NCI-H1048 (cell line): ENCODE measurements at regions not wholly inside any gene's neighbourhood (a gene's known extent, or its start where the extent isn't known, plus 50 kb on each side); places are given as distances from the start of the nearest gene placed in this dataset.

Experiments used
- DNase-seq: peaks from one replicate; lab custom pipeline; 2025; lab: John Stamatoyannopoulos, UW

DNA sequence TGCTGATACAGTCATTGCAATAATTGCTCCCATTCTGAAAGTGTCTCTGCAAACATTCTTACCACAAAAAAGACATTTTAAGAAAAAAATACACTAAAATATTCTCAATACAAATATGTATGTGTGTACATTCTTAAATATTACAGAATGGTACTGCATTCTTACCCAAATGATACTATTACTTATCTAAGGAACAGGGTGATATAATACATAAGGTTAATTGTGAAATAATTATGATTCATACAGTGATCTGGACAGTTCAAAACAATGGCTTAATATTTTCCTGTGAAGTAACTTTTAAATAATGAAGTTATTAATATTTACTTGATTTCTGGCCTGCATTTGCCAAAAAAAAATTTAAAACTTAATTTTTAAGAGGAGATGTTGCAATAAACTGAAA is 694.6 kb downstream of the TUSC7 start:
- DNase-seq = no peak

DNA sequence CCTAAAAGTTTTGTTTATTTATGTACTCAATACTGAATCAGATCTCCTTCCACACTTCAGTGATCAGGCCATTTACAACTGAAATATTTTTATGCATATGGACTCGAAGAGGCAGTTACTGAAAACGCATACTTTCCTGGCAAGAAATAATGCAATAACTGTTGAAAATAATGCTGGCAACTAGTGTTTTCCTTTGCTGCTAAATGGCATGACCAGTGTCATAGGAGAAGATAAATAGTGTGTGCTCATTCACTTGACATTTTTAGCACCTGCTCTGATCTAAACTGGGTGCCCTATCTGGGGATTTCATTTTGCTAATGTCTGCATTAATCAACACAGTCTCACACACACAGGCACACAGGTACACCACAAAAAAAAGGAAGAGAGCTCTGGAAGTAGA is 695.2 kb downstream of the TUSC7 start:
- no peak for DNase-seq

- no peak for DNase-seq
These were observed 695.8 kb downstream of the TUSC7 start for GRCh38 chr3:117405359-117405758.

DNA sequence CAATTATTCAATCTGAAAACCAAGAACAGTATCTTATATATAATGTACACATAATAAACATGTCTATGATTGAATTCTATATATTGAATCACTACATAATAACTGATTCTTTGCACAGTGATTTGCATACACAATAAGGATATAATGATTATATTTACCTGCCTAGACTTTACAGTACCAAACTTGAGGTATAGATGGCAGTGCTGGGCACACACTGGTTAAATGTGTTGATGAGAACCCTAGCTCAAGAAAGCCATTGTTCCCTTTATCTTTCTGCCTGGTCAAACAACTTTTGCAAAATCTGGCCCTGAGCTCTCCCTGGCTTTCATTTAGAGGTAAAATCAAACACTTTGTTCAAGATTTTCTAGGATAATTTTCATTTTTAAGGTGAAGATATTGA is 697.7 kb downstream of the TUSC7 start:
- no peak for DNase-seq

GRCh38 chr3:117408811-117409210 is 699.2 kb downstream of the TUSC7 start:
- DNase-seq = no peak

DNA sequence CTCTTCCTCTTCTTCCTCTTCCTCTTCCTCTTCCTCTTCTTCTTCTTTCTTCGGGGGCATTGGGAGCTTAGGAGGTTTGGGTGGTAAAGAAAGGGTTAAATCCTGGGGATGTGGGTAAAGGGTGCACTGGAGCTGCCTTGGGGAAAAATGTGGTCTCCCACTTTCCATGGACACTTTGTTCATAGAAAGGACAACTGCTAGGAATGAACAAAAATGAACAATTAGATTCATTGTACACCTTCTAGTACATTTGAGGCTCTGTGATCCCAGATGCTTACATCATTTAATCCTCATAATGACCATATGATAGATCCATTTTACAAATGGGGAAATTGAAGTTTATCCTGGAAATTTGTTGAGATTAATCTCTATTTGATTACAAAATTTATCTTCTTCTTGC is 699.7 kb downstream of the TUSC7 start:
- no peak for DNase-seq

GRCh38 chr3:117409701-117410459 is 700.3 kb downstream of the TUSC7 start:
- no peak for DNase-seq

DNA sequence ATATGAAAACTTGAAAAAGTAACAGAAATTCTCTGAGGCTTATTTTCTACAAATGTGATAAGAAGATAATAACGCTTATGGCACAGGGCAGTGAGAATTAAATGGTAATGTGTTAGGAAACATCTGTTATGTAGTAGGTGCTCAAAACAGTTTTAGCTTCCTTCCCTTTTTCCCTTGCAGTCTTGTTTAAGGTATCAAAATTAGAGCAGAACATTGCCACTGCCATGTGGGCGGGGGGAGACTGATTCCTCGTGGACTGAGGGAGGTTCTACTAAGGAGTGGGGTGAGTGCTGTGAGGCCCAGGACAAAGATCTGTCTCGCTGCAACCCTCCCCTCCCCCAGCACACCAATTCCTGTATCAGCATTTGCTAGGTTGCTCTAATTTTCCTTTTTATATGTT is 702.4 kb downstream of the TUSC7 start:
- no peak for DNase-seq

- DNase-seq = no peak
These were observed 707.8 kb downstream of the TUSC7 start for GRCh38 chr3:117417411-117417810.

GRCh38 chr3:117427081-117427480 is 717.5 kb downstream of the TUSC7 start:
- no peak for DNase-seq

DNA sequence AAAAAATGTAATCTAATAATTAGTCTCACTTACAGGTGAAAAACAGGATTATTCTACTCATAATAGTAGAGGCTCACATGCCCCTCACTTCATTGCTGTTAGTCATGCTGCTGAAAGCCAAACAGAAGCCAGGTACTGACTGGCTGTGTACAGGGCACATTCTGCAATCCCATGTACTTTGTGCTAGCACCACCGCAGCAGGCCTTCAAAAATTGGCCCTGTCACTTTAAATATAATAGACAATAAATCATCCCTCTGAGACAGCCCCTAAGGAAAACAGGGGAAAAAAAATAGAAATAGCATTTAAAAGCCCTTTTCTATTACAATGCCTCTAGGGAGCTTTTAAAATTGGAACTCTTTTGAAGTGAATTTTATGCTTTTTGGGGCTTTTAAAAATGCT is 723.8 kb downstream of the TUSC7 start:
- DNase-seq = no peak

DNA sequence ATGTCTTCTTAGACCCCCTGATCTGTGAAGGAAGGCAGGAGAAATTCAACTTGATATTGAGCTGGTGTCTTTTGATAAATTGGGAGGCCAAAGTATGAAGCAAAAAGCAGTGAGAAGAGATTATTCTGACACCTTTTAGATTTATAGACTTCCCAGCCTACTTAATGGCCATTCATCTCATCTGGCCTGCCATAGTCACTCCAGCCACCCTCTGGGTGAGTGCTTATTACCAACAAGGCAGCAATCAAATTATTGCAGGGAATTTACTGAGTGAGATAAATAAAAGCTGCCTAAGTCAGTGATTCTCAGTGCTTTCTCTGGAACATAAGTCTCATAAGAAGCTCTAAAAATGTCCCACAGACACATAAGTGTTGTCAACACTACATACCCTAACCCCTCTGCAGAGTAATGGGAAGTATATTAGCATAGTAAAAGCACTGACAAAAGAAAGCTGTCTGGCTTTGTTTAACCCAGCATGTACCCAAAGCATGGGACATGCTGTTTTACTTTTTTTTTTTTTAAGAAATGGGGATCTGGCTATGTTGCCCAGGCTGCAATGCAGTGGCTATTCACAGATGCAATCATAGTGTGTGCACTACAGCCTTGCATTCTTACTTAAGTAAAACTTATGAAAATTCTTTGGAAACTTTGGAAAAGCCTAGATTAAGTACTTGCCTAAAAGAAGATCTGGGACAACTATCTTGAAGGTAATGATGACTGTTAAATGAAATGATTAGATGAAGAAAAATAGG is 725.3 kb downstream of the TUSC7 start:
- DNase-seq = no peak

GRCh38 chr3:117435506-117435905 is 725.9 kb downstream of the TUSC7 start:
- DNase-seq = no peak

DNA sequence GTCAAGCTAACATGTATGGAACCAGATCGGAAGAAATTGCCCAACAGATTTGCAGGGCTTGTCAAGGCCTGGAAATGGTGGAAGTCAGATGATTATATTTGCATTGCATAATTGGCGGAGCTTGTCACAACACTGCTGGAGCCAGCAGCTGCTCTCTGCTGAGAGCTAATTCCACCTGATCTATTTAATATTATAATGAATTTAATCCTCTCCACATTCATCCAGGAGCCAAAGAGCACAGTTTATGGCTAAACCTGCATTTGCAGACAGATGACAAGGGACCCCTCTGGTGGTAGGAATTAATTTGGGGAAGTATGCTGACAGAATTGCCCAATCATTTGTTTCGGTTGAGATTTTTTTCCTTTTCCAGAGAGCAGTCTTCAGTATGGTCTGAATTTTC is 730.2 kb downstream of the TUSC7 start:
- peak; percentile 31 for DNase-seq

DNA sequence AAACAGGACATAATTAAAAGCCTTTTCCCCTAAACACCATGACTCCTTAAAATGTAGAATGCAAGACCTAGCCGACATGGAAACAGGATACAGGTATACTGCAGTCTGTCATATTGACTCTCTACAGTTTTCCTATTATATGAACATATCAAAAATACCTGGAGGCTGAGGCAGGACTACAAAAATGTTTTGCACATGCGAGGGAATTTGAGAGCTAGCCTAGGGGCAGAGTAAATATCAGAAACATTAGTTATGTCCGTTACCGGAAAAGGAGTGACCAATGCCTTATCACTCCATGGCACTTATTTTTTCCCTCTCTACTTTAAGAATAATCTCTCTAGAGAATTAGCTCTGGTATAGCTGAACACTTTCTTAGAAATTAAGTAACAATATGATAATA is 732.3 kb downstream of the TUSC7 start:
- DNase-seq = no peak

DNA sequence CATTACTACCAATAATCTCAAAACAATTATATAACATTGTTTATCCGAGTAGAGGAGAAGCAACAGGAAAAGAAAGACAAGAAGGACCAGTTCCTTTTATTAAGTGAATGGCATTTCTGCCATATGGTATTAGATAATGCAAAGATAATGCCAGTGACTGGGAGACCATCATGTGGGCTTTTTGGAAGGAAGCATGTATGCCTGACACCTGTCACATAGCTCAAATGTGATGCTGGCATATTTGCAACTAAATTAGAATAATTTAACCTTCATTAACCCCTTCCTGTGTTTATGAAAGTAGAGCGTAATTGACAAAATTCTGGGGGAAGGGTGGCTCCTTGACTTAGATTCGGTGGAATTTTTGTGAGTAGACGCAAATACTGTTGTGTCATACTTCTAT is 733.0 kb downstream of the TUSC7 start:
- DNase-seq = no peak

DNA sequence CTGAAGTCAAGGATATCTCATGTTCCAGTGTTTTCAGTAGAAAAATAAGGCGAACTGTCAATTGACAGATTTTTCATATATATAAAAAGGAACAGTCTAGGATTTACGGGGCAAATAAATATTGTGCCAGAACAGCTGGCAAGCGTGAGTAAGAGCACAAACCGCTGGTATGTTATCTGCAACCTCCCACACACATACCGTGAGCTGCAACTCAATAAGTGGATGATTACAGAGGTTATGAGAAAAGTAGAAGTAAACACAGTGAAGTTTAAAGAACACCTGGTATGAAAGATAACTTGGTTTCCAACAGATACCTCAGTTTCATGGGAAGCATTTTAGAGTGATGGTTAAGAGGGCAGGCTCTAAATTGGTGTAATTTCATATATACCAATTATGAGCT is 733.4 kb downstream of the TUSC7 start:
- DNase-seq = no peak

DNA sequence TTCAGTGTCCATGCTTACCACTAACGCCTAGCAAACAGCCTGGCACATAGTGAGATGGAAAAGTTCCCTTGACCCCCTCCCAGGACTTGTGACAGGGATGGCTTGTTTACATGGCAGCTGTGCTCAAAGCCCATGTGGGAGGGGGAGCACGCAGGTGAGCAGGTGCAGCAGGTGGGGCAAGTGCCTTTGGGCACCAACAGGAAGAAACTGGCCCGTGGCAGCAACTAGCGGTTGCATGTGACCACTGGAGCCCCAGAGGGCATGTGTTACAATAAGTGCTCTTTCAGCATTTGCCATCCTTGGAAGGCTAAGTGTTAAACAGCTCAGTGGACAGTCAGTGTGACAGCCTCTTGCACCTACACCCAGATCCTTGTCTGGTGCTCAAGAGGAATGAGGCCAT is 734.6 kb downstream of the TUSC7 start:
- no peak for DNase-seq

DNA sequence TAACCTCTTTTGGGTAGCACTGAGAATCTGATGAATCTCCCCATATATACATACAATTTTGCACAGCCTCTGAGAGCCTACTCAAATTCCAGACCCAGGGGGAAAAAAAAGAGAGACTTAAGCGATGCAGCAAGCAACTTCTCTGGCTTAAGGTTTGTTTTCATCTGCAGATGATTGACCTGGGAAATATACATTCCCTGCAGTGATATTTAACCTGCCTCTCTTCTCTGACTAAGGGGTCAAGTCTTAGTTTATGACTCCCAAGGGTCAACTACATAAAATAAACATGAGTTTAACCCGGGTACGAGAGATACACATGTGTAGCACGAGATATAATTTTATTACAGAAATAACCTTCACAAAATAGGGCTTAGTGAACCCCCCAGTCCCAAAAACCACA is 737.8 kb downstream of the TUSC7 start:
- DNase-seq = no peak

- DNase-seq = no peak
These were observed 740.4 kb downstream of the TUSC7 start for GRCh38 chr3:117450026-117450425.

DNA sequence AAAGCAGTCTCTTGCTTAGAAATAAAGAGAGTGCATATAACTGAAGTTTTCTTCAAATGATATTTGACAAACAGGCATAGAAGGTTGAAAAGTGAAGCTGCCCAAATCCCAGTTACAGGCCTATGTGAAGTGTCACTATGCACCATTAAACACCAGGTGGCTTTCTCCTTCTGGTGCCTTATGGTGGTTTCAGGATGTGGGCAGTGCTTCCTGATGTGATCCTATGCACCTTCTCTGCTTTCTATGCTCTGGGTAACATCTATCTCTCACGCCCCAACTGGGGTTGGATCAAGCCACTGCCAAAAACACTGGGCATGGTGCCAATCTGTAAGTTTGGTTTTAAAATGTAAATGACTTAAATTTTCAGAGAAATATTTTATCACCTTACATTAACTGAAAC is 744.7 kb downstream of the TUSC7 start:
- no peak for DNase-seq

DNA sequence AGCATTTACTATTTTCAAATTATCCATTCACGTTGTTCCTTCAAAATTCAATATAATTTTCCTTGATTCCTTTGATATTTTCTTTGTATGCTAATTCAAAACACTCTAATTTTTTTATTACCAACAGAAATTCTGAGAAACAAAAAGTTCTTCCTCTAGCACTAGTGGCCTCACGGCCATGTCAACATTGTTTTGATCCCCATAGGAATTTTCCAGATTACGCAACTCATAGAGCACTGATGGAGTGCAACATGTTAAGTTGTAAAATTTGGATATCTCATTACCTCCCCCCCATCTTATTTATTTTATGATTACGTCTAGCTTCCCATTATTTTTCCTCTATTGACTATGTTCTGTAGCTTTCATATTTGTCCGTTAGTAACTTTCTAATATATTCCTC is 745.3 kb downstream of the TUSC7 start:
- no peak for DNase-seq

GRCh38 chr3:117455782-117456181 is 746.2 kb downstream of the TUSC7 start:
- no peak for DNase-seq
